Gastroesophageal sphincter (tissue), 4 donors: ENCODE measurements at regions not wholly inside any gene's neighbourhood (a gene's known extent, or its start where the extent isn't known, plus 50 kb on each side); places are given as distances from the start of the nearest gene placed in this dataset.

Source experiments
- ATAC-seq: fragments of 150-250 bp; one replicate; pipeline ENCODE4 v1.9.1; 2016; ENCODE audit warnings: mild to moderate bottlenecking, moderate library complexity
- H3K27ac ChIP-seq, 4 donors: fragments of 200-600 bp; sonication (generic) in 3 of 4; 1 replicate in 3 of 4; 2 replicates in 1 of 4; pipeline ENCODE4 v1.5.1; 2016 to 2019
- H3K27me3 ChIP-seq: fragments of 200-600 bp; sonication (generic); one replicate; pipeline ENCODE4 v1.5.1; 2019
- H3K36me3 ChIP-seq, 2 donors: fragments of 200-600 bp; sonication (generic); one replicate each; pipeline ENCODE4 v1.5.1; 2019; ENCODE audit warnings: control low read depth in 1 of 2
- H3K4me1 ChIP-seq, 3 donors: fragments of 200-600 bp; sonication (generic); 1 replicate in 2 of 3; 2 replicates in 1 of 3; pipeline ENCODE4 v1.5.1; 2016 to 2019; ENCODE audit warnings: control low read depth in 2 of 3
- H3K4me3 ChIP-seq, 2 donors: fragments of 200-600 bp; sonication (generic); one replicate each; pipeline ENCODE4 v1.5.1; 2019; ENCODE audit warnings: mild to moderate bottlenecking in 1 of 2, moderate library complexity in 1 of 2
- H3K9me3 ChIP-seq, 3 donors: fragments of 200-600 bp; sonication (generic); one replicate each; pipeline ENCODE4 v1.5.1; 2017 to 2019; ENCODE audit warnings: control low read depth in 2 of 3
- EP300 ChIP-seq: sonication (generic); formaldehyde crosslinking; IDR thresholded peaks from one replicate; pipeline ENCODE4 v1.6.1; 2017; ENCODE audit warnings: antibody characterized with exemption, mild to moderate bottlenecking
- POLR2A ChIP-seq, 2 donors: fragments of 450-650 bp; IDR thresholded peaks; one replicate each; pipeline ENCODE4 v1.6.1; 2017; ENCODE audit warnings: antibody characterized with exemption in 2 of 2, mild to moderate bottlenecking in 2 of 2, moderate library complexity in 1 of 2
- POLR2AphosphoS5 ChIP-seq: sonication (generic); formaldehyde crosslinking; IDR thresholded peaks from one replicate; pipeline ENCODE4 v1.6.1; 2017; ENCODE audit warnings: antibody characterized with exemption
- WGBS, 2 donors: methylation state at CpG; one replicate each; pipeline ENCODE4 v1.1.5; 2018; ENCODE audit warnings: low coverage in 1 of 2; 5-methylcytosine and 5-hydroxymethylcytosine counted together
- TF ChIP-seq, protein P1 (sequence below), 4 experiments: fragments of 200-600 bp in 2 of 4; fragments of 450-650 bp in 2 of 4; sonication (generic) in 1 of 4; IDR thresholded peaks; one replicate each; pipeline ENCODE4 v1.5.1; 2017 to 2019; ENCODE audit warnings: antibody characterized with exemption in 4 of 4, mild to moderate bottlenecking in 2 of 4, moderate library complexity in 2 of 4

DNA sequence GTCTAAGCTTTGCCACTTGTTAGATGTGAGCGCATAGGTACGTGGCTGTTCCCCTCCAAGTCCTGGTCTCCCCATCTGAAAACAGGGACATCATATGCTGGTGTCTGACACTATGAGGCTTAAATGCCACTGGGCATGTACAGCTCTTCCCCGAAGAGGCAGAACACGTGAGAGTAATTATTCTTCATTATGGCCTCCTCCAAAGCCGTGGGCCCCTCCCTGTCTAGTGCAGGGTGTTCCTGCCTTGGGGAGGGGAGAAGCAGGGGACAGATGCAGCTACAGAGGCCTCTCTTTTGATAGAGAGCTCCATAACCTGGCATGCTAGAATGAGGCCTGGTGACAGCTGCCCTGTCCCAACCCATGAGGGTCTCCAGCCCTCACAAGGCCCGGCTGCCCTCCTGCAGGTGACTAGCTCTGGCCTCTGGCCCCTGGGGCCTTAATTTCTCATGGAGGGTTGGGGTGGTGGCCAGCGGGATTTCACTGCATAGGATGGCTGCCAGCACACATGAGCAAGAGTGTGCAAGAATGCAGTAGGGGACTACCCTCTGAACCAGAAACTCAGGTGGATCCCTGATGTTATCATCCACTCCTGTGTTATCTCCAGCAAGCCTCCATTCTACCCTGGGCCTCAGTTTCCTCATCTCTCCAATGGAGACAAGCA, 334.6 kb downstream of the MN1 start:
- Histone ChIP-seq H3K4me3 (no peak overlapping the region), H3K27me3 (peaks cover 11% of the 10 kb centered on the region), H3K36me3 (no peaks in the 10 kb centered on the region), H3K9me3 (peaks cover 0 to 15% (median 0%) of the 10 kb centered on the region in 3 donors), H3K27ac (peak overlapping the region in 3 of 4 donors; percentile 28 to 54 (median 46)), H3K4me1 (peaks cover 0 to 31% (median 5%) of the 10 kb centered on the region in 3 donors)
- peak; percentile 40 for ATAC-seq
- TF ChIP-seq EP300 (no peak), POLR2A (IDR thresholded peaks at IDR 0.05) (no peak), POLR2AphosphoS5 (no peak)
- TF ChIP-seq, protein P1, sequence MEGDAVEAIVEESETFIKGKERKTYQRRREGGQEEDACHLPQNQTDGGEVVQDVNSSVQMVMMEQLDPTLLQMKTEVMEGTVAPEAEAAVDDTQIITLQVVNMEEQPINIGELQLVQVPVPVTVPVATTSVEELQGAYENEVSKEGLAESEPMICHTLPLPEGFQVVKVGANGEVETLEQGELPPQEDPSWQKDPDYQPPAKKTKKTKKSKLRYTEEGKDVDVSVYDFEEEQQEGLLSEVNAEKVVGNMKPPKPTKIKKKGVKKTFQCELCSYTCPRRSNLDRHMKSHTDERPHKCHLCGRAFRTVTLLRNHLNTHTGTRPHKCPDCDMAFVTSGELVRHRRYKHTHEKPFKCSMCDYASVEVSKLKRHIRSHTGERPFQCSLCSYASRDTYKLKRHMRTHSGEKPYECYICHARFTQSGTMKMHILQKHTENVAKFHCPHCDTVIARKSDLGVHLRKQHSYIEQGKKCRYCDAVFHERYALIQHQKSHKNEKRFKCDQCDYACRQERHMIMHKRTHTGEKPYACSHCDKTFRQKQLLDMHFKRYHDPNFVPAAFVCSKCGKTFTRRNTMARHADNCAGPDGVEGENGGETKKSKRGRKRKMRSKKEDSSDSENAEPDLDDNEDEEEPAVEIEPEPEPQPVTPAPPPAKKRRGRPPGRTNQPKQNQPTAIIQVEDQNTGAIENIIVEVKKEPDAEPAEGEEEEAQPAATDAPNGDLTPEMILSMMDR (IDR thresholded peaks at IDR 0.05) = no peak
- WGBS, 2 donors = 53 to 69% methylated on average over 5 to 6 of the region's 7 CpGs

DNA sequence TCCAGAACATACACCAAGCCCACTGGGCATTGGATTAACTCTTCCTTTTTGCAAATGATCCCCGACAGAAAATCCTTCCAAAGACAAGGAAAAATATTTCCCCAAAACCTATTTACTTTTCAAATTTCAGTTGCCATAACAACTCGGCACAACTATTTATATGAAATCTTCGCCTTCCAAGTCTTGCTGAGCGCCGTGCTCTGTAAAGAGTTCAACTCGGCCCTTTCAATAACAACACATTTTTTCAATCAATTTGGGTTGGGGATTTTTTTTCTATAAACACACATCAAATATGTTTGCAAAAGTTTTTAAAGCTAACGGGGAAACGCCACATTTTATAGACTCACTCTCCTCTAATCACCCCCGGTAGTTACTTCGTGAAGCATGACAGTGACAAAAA, 333.8 kb downstream of the MN1 start:
- Histone ChIP-seq H3K4me1 (peaks cover 0 to 23% (median 0%) of the 10 kb centered on the region in 3 donors), H3K27ac (peak overlapping the region in 2 of 4 donors; percentile 46 to 54), H3K4me3 (no peak overlapping the region), H3K36me3 (no peaks in the 10 kb centered on the region), H3K27me3 (peaks cover 11% of the 10 kb centered on the region), H3K9me3 (peaks cover 0 to 15% (median 0%) of the 10 kb centered on the region in 3 donors)
- no peak for TF ChIP-seq POLR2A (IDR thresholded peaks at IDR 0.05)
- TF ChIP-seq EP300 = no peak
- TF ChIP-seq, protein P1 (IDR thresholded peaks at IDR 0.05) = no peak
- TF ChIP-seq POLR2AphosphoS5 = no peak
- no peak for ATAC-seq
- 45 to 58% methylated on average over 10 of the region's 10 CpGs for WGBS, 2 donors

DNA sequence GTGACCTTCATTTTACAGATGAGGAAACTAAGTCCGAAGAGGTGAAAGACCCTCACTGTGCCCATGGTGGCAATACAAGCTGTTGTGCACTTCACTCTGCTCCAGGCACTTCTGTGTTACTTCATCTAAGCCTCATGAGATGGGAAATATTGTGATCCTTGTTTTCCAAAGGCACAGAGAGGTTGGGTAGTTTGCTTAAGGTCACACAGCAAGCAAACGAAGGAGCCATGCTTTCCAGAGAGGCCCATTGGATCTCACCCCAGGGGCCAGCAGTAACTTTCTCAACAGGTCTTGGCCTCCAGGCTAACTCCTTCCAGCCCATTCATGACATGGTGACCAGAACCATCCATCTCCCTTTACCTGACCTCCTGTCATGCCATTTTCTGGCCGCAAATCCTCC, 332.8 kb downstream of the MN1 start:
- Histone ChIP-seq H3K4me3 (no peak overlapping the region), H3K27ac (peak overlapping the region in 3 of 4 donors; percentile 12 to 54 (median 46))

DNA sequence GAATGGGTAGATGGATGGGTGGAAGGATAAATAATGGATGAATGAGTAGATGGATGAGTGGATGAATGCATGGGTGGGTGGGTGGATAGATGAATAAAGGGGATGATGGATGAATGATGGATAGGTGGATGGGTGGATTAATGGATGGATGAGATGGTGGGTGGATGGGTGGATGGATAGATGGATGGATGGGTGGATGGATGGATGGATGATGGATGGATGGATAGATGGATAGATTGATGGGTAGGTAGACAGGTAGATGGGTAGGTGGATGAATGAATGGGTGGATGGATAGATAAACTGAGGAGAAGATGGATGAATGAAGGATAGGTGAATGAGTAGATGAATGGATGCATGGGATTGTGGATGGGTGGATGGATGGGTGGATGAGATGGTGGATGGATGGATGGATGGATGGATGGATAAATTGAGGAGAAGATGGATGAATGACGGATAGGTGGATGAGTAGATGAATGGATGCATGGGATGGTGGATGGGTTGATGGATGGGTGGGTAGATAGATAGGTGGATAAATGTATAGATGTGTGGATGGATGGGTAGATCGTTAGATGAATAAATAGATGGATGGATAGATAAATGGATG, 331.3 kb downstream of the MN1 start:
- Histone ChIP-seq H3K27ac (no peak overlapping the region), H3K4me1 (peaks cover 0 to 30% (median 6%) of the 10 kb centered on the region in 3 donors), H3K36me3 (no peaks in the 10 kb centered on the region), H3K9me3 (no peaks in the 10 kb centered on the region), H3K4me3 (no peak overlapping the region), H3K27me3 (peaks cover 11% of the 10 kb centered on the region)
- WGBS, 2 donors = 91 to 98% methylated on average over 2 of the region's 2 CpGs
- ATAC-seq = no peak
- no peak for TF ChIP-seq POLR2A (IDR thresholded peaks at IDR 0.05)
- TF ChIP-seq, protein P1 (IDR thresholded peaks at IDR 0.05) = no peak
- no peak for TF ChIP-seq EP300
- no peak for TF ChIP-seq POLR2AphosphoS5

More for the DNA sequence above, 332.8 kb downstream of the MN1 start:
- WGBS, 2 donors = 33 to 94% methylated on average over 1 to 2 of the region's 3 CpGs
- no peak for ATAC-seq
- Histone ChIP-seq H3K9me3 (peaks cover 0 to 8% (median 0%) of the 10 kb centered on the region in 3 donors), H3K4me1 (peaks cover 0 to 23% (median 0%) of the 10 kb centered on the region in 3 donors), H3K36me3 (no peaks in the 10 kb centered on the region), H3K27me3 (peaks cover 11% of the 10 kb centered on the region)
- no peak for TF ChIP-seq POLR2A (IDR thresholded peaks at IDR 0.05)
- TF ChIP-seq, protein P1 (IDR thresholded peaks at IDR 0.05) = no peak
- TF ChIP-seq POLR2AphosphoS5 = no peak
- no peak for TF ChIP-seq EP300

DNA sequence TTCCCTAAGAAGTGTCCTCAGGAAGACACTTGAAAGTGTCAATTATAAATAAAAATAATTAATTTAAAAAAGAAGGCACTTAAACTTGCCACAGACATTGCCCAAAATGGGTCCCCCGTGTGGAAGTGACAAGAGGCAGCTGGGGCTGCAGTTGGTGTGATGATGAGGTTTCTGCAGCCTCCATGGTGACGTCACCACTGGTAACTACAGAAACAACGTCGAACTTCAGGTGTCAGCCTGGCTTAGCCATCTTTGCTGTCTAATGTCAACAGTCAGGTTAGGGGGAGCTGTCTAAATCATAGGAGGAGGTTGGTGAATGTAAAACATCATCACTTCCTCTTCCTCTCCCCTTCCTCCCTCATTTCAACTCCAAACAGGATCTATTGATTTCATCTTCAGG, 328.6 kb downstream of the MN1 start:
- H3K27ac ChIP-seq = no peak overlapping the region
- TF ChIP-seq POLR2AphosphoS5 (no peak), POLR2A (IDR thresholded peaks at IDR 0.05) (no peak), EP300 (no peak)
- TF ChIP-seq, protein P1 (IDR thresholded peaks at IDR 0.05) = no peak
- H3K4me3 ChIP-seq = no peak overlapping the region
- H3K36me3 ChIP-seq = no peaks in the 10 kb centered on the region
- no peak for ATAC-seq
- no peaks in the 10 kb centered on the region for H3K9me3 ChIP-seq
- peaks cover 11% of the 10 kb centered on the region for H3K27me3 ChIP-seq
- 47 to 49% methylated on average over 3 to 4 of the region's 4 CpGs for WGBS, 2 donors
- H3K4me1 ChIP-seq = peaks cover 0 to 21% (median 6%) of the 10 kb centered on the region in 3 donors
